ENCODE measurements at regions not wholly inside any gene's neighbourhood (a gene's known extent, or its start where the extent isn't known, plus 50 kb on each side); places are given as distances from the start of the nearest gene placed in this dataset.
"Not testable (repeated sequence)": the region's sequence is repeated elsewhere in the genome, so short reads cannot be mapped to it uniquely, and the experiment has no call there.

DNA sequence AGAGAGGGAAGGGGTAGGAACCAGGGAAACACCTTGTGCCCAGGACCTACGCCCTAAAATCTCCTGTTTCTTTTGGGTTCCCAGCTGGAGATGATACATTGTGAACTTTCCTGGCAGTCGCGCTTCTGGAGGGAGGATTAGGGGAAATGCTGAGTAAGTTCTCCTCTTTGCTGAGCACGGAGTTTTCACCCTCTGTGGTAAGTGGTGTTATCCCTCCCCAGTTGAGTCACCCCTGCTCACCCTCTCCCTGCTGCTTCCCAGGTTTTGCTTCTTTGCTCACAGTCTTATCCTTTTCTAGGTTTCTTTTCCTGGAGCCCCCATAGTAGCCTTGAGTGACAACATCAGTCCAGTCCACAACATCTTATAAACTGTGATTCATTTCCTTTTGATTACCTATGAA lies 789.1 kb downstream of the TMEM121 start:
- intact Hi-C loops (cut with DNase I) = no loop called here

DNA sequence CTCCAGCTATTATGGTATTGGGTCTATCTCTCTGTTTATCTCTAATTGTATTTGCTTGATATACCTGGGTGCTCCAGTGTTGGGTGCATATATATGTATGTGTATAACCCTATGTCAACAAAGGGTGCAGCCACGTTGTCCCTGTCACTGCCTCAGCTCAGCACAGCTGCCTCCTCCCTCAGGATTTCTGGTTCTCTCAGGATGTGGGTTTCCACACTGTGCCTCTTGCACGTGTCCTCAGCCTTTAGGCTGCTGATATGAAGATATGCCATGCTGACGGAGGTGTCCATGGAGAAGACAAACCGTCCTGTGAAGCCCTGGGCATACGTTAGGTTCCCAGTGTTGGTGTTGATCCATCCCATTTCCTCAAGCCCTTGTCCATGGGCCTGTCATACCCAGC lies 791.2 kb downstream of the TMEM121 start:
- TF ChIP-seq POLR2A (IDR thresholded peaks at IDR 0.05) (no peak), POLR2AphosphoS5 (IDR thresholded peaks at IDR 0.05; ENCODE audit: insufficient read depth in 1 of 2, low read depth in 1 of 2) (no peak), CTCF (IDR thresholded peaks at IDR 0.05) (no peak)
- Histone ChIP-seq H3K4me3 (no peak overlapping the region), H3K27me3 (no peaks in the 10 kb centered on the region), H3K36me3 (no peaks in the 10 kb centered on the region), H3K9me3 (no peaks in the 10 kb centered on the region), H3K27ac (no peak overlapping the region), H3K4me1 (no peaks in the 10 kb centered on the region)
- DNase-seq (ENCODE audit: extremely low spot score in 2 of 2) = no peak
- intact Hi-C loops (cut with DNase I) = no loop called here

More for the DNA sequence above, 789.1 kb downstream of the TMEM121 start:
- no peak for DNase-seq (ENCODE audit: extremely low spot score in 2 of 2)
- no peaks in the 10 kb centered on the region for H3K27me3 ChIP-seq
- TF ChIP-seq POLR2A (IDR thresholded peaks at IDR 0.05) = no peak
- no peak for TF ChIP-seq POLR2AphosphoS5 (IDR thresholded peaks at IDR 0.05; ENCODE audit: insufficient read depth in 1 of 2, low read depth in 1 of 2)
- no peak for TF ChIP-seq CTCF (IDR thresholded peaks at IDR 0.05)
- H3K9me3 ChIP-seq = no peaks in the 10 kb centered on the region
- H3K4me3 ChIP-seq = no peak overlapping the region
- no peaks in the 10 kb centered on the region for H3K36me3 ChIP-seq
- no peaks in the 10 kb centered on the region for H3K4me1 ChIP-seq
- H3K27ac ChIP-seq = no peak overlapping the region

GRCh38 chr14:106318700-106319099 lies 792.3 kb downstream of the TMEM121 start:
- Histone ChIP-seq H3K9me3 (no peaks in the 10 kb centered on the region), H3K4me1 (no peaks in the 10 kb centered on the region), H3K27ac (no peak overlapping the region), H3K36me3 (no peaks in the 10 kb centered on the region), H3K27me3 (no peaks in the 10 kb centered on the region), H3K4me3 (no peak overlapping the region)
- intact Hi-C loops (cut with DNase I) = no loop called here
- DNase-seq (ENCODE audit: extremely low spot score in 2 of 2) = no peak
- TF ChIP-seq POLR2AphosphoS5 (IDR thresholded peaks at IDR 0.05; ENCODE audit: insufficient read depth in 1 of 2, low read depth in 1 of 2) (no peak), POLR2A (IDR thresholded peaks at IDR 0.05) (no peak), CTCF (IDR thresholded peaks at IDR 0.05) (no peak)

- intact Hi-C loops (cut with DNase I); H3K27me3 ChIP-seq; H3K4me1 ChIP-seq; H3K36me3 ChIP-seq; H3K27ac ChIP-seq; H3K4me3 ChIP-seq; H3K9me3 ChIP-seq: not testable (repeated sequence)
- peak in 1 of 2 donors; percentile 77 for DNase-seq (ENCODE audit: extremely low spot score in 2 of 2)
These were observed 797.6 kb downstream of the TMEM121 start for GRCh38 chr14:106323970-106324369.

DNA sequence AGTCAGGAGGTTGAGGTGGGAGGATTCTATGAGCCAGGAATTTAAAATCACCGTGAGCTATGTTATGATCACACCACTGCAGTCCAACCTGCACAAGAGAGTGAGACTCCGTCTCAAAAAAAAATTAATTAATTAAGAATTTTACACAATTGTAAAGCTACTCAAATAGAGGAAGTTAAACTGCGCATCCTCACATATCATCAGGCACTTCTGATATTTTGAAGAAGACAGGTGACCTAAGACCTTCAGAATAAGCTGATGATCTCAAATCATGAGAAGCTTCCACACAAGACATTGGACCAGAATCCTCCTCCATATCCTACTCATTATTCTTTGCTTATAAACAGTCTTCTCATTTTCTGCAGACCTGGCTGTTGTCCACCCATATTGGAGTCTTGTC lies 800.9 kb downstream of the TMEM121 start:
- no peak overlapping the region for H3K27ac ChIP-seq
- no peaks in the 10 kb centered on the region for H3K4me1 ChIP-seq
- H3K9me3 ChIP-seq = no peaks in the 10 kb centered on the region
- intact Hi-C loops (cut with DNase I) = loop anchor here (2.0 kb wide), 1 partner anchor 24 kb away; no protein-coding TSS in a partner anchor
- H3K36me3 ChIP-seq = no peaks in the 10 kb centered on the region
- H3K4me3 ChIP-seq = no peak overlapping the region
- TF ChIP-seq POLR2AphosphoS5 (IDR thresholded peaks at IDR 0.05; ENCODE audit: insufficient read depth in 1 of 2, low read depth in 1 of 2) (no peak), CTCF (IDR thresholded peaks at IDR 0.05) (no peak), POLR2A (IDR thresholded peaks at IDR 0.05) (no peak)
- no peak for DNase-seq (ENCODE audit: extremely low spot score in 2 of 2)
- H3K27me3 ChIP-seq = no peaks in the 10 kb centered on the region

- not testable (repeated sequence) for H3K4me1 ChIP-seq, H3K27me3 ChIP-seq, H3K27ac ChIP-seq, H3K36me3 ChIP-seq, H3K9me3 ChIP-seq, H3K4me3 ChIP-seq
- intact Hi-C loops (cut with DNase I) = loop anchor here (2.0 kb wide), 1 partner anchor 23 kb away; no protein-coding TSS in a partner anchor
- peak; percentile 82 to 95 for DNase-seq (ENCODE audit: extremely low spot score in 2 of 2)
These were observed 801.4 kb downstream of the TMEM121 start for GRCh38 chr14:106327702-106328353.

DNA sequence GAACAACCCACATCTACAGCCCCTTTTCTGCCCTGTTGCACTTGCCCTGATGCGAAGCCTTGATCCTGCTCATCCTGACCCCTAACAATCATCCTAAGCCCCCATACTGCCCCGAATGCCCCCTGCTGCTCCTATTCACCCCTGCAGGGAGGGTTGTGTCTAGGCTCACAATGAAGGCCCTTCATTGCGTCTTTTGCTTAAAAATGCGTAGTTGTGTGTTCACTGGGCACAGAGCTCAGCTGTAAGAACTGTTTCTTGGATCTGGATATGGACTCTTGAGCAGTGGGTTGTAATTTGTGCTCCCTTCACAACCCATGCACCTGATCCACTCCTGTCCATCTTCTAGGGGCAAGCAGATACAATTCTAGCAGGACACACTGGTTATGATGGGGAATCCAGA lies 802.9 kb downstream of the TMEM121 start:
- H3K36me3 ChIP-seq; H3K9me3 ChIP-seq; H3K27me3 ChIP-seq; H3K4me3 ChIP-seq; intact Hi-C loops (cut with DNase I); H3K4me1 ChIP-seq; H3K27ac ChIP-seq: not testable (repeated sequence)
- peak in 1 of 2 donors; percentile 89 for DNase-seq (ENCODE audit: extremely low spot score in 2 of 2)

- H3K9me3 ChIP-seq; intact Hi-C loops (cut with DNase I); H3K27ac ChIP-seq; H3K27me3 ChIP-seq; H3K4me1 ChIP-seq; H3K36me3 ChIP-seq; H3K4me3 ChIP-seq: not testable (repeated sequence)
- peak in 1 of 2 donors; percentile 82 for DNase-seq (ENCODE audit: extremely low spot score in 2 of 2)
These were observed 803.8 kb downstream of the TMEM121 start for GRCh38 chr14:106329987-106330774.
